DMS53 treated with DMSO at 0.1 percent for 48 hours (cell line): ENCODE measurements at regions not wholly inside any gene's neighbourhood (a gene's known extent, or its start where the extent isn't known, plus 50 kb on each side); places are given as distances from the start of the nearest gene placed in this dataset.
"Not testable (repeated sequence)": the region's sequence is repeated elsewhere in the genome, so short reads cannot be mapped to it uniquely, and the experiment has no call there.

ENCODE experiments used
- DNase-seq: peaks from one replicate; lab custom pipeline; 2025; ENCODE audit not compliant: unreplicated experiment; lab: John Stamatoyannopoulos, UW

- no peak for DNase-seq
Observed at GRCh38 chr6:1162367-1163275, 149.3 kb upstream of the FOXQ1 start.

- not testable (repeated sequence) for DNase-seq
Observed at GRCh38 chr6:1156411-1156810, 155.5 kb upstream of the FOXQ1 start.

GRCh38 chr6:1153696-1154245 is 158.1 kb upstream of the FOXQ1 start:
- DNase-seq, result no peak

GRCh38 chr6:1146500-1146899 is 165.4 kb upstream of the FOXQ1 start:
- no peak for DNase-seq

DNA sequence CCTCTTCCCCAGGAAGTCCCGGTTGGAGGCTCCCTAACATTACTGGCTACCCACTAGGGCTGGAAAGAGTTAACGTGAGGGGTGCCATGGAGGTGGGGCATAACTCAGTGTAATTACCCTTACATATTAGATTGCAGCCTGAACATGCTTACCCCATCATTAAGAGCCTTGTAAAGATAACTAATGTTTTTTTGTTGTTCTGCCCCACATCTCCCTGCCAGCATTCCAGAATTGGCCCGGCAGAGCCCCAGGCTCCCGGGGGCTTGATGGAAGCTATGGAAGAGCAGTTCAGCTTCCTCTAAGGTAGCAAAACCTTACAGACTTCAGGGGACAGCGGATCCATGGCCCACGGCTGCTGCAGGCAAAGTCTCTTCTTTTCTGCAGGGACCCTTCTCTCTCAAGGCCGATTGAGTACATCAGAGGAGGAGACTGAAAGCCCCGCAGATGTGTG is 166.1 kb upstream of the FOXQ1 start:
- no peak for DNase-seq

DNA sequence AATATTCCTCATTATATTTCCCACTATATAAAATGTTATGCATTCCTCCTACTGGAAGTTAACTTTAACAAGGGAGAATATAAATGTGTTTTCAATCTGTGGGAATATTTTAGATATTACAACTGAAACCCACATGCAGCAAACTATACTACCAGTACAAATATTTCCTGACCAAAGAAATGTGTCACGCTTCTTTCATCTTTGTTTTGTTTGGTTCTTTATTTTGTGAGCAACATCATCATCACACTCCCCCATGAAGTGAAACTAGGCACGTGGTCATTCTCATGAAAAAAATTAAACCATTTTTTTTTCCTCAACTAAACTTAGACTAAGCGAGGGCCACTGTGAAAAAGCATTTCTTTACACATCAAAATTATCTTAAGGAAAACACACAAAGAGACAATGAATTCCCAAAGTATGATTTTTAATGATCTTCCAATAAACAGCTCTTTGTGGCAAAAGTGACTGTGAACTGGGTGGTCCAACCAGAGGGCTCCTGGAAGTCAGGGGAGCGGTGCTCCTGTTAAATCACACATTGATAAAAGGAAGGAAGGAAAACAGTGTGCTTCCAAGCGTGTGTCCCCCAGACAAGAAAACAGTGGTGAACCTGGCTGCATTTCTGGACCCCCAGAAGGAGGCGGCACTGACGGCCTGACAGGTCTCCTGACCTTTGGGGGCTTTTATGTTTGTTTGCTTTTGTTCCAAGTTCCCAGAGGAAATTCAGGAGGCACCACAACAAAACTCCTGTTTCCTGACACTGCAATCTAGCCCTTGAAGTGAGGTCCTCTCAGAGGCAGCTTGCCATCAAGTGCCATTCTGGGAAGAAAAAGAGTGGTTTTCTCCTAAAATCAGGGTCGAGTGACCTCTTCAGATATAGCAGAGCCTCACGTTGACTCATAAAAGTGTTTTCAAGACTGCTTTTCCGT is 166.8 kb upstream of the FOXQ1 start:
- no peak for DNase-seq

DNA sequence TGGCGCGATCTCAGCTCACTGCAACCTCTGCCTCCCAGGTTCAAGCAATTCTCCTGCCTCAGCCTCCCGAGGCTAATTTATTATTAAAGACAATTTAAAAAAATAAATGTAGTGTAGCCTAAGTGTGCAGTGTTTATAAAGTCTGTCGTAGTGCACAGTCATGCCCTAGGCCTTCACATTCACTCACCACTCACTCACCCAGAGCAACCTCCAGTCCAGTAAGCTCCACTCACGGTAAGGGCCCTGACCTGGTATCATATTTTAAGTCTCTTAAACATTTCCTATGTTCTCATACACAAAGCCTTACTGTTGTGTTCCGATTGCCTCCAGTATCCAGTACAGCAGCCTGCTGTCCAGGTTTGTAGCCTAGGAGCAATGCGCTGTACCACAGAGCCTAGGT is 168.2 kb upstream of the FOXQ1 start:
- no peak for DNase-seq

- DNase-seq, result no peak
Observed at GRCh38 chr6:1139155-1139890, 172.6 kb upstream of the FOXQ1 start.

DNA sequence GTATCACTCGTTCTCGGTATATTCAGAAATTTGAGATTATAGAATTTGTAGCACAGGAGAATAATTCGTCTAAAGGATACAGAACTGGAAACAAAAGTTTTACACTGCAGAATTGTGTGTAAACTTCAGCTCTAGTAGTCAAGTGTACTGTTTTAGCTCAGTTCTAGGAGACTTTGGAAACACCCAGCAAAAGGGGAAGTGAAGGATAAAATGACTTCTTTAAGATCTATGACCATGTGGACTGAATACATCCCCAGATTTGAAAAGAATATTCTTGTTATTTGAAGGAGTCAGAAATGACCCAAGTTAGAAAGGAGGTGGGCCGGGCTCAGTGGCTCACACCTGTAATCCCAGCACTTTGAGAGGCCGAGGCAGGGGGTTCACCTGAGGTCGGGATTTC is 174.0 kb upstream of the FOXQ1 start:
- no peak for DNase-seq

DNA sequence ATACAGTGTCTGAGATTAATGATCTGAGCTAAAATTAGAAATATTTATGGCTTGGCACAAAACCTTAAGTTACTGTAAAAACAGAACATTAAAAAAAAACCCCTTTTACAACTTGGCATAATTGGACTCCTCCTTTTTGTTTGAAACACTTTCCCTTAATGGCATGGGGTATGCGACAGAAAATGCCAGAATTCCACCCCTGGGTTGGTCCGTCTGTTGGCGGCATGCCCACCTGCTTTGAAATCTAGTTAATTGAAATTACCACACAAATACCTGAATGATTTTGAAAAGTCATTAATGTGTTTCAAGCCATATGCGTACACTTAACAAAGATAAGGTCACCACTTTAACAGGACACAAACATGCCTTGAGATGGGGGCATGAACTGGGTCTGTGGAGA is 175.1 kb upstream of the FOXQ1 start:
- no peak for DNase-seq

DNA sequence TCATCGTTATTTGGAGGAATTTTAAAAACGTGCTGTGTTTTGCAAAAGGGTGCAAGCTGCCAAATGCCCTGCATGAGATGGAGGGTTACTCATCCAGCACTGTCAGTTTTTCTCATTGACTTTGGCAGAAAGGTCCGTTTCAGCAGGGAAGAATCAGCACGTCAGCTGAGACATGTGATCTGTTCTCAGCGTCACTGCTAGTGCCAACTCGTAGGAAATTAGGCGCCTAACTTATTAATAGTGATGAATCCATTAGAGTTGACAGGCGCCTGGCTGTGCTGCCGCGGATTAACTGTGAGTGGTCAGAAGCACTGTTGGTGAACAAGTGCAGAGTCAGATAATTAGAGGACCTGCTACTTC is 175.5 kb upstream of the FOXQ1 start:
- no peak for DNase-seq

- no peak for DNase-seq
Observed at GRCh38 chr6:1135726-1136414, 176.0 kb upstream of the FOXQ1 start.

DNA sequence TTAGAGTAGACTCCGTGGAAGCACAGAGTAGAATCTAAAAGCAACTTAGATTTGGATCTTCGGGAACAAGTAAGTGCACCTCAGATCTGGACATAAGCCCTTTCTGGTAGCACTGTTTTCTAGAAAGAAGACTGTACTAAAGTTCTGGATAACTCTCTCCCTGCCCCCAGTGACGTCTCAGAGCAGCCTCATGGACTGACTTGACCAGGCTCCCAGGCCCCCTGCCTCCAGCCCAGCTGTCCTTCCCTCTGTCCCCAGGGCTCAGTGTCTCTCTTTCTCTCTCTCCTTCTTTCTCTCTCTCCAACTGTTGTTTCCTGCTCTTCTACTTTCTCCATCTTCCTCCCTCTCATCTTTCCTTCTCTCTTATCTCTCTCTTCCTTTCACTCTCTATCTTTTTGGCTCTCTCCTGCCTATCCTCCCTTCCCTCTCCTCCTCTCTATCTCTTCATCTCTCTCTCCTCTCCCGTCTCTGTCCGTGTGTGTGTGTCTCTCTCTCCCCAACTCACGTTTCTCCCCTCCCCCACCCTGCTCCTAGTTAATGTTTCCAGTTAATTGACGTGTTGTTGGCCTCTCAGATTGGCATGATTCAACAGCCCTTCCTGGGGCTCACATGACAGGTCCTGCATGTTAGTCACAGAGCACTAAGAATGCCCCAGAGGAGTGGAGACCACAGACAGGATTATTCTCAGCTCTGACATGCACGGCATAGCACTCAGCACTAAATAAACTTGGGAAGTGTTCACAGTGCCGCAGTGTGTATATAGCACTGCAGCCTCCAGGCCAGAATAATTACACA is 180.4 kb upstream of the FOXQ1 start:
- no peak for DNase-seq

DNA sequence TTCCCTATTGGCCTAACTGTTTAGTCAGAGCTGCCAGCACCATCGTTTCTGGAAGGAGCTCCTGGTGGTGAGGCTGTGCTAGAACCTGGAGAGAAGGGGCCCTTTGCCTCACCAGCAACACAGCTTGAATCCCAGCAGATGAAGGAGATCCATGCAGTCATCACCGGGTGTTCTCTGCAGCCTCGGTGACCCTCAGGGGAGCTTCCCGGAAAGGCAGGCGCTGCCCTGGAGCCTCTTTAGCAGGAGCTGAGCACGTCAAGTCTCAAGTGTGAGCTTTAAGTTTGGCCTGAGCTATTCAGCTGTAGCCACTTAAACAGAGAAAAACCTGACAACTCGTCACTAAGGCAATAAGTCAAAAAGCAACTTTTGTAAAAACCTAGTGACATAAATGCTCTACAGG is 181.2 kb upstream of the FOXQ1 start:
- DNase-seq, result no peak

- no peak for DNase-seq
Observed at GRCh38 chr6:1129131-1129530, 182.8 kb upstream of the FOXQ1 start.

GRCh38 chr6:1127597-1128288 is 184.2 kb upstream of the FOXQ1 start:
- DNase-seq, result no peak

- DNase-seq, result no peak
Observed at GRCh38 chr6:1127129-1127528, 184.8 kb upstream of the FOXQ1 start.

DNA sequence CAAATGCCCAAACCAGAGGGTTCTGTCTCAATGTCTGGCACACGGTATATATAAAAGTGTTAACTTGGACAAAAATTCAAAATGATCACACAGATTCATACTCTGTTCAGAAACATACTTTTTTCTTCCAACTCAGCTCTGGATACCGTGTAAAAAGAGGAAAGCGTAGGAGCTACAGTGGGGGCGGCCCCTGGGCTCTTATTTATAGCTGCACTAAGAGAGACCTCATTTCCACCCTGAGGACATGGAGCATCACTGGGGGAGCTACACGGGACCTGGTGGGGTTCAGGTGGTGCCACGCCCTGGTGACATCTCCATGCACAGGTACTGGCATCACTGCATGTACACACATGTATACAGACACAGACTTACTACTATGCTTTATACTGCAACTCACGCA is 185.9 kb upstream of the FOXQ1 start:
- DNase-seq, result no peak

GRCh38 chr6:1125297-1125696 is 186.6 kb upstream of the FOXQ1 start:
- no peak for DNase-seq
